ENCODE measurements at regions not wholly inside any gene's neighbourhood (a gene's known extent, or its start where the extent isn't known, plus 50 kb on each side); places are given as distances from the start of the nearest gene placed in this dataset.

- Mint-ChIP-seq H3K27me3 (ENCODE audit: insufficient read depth, low read depth, poor library complexity) (no peaks in the 10 kb centered on the region), H3K4me1 (peaks cover 3% of the 10 kb centered on the region; the same call in 1 of the 3 replicates), H3K36me3 (ENCODE audit: low read depth) (no peaks in the 10 kb centered on the region), H3K27ac (no peak overlapping the region), H3K9me3 (no peaks in the 10 kb centered on the region), H3K4me3 (no peak overlapping the region)
- Histone ChIP-seq H3K27ac (ENCODE audit: low read depth) (no peak overlapping the region), H3K27me3 (ENCODE audit: insufficient read depth) (no peaks in the 10 kb centered on the region), H4K20me1 (replicated peaks; ENCODE audit: insufficient read depth) (no peaks in the 10 kb centered on the region), H3K9me2 (ENCODE audit: insufficient read depth) (no peaks in the 10 kb centered on the region), H3K4me2 (no peak overlapping the region), H3K4me1 (ENCODE audit: insufficient read depth) (peaks cover 3% of the 10 kb centered on the region; the same call in 1 of the 2 replicates), H2AFZ (no peak overlapping the region), H3K79me2 (replicated peaks; ENCODE audit: insufficient read depth) (no peaks in the 10 kb centered on the region), H3F3A (replicated peaks; ENCODE audit: low read depth) (no peaks in the 10 kb centered on the region), H3K36me3 (ENCODE audit: insufficient read depth) (no peaks in the 10 kb centered on the region), H3K4me3 (no peak overlapping the region)
- DNase-seq (ENCODE audit: low spot score) (no peak), ATAC-seq (no peak)
- TF ChIP-seq STAT1 (IDR thresholded peaks at IDR 0.05; ENCODE audit: unreplicated experiment) (no peak), POLR2AphosphoS5 (IDR thresholded peaks at IDR 0.05; ENCODE audit: low read depth) (no peak), CTCF (conservative IDR thresholded peaks at IDR 0.05; ENCODE audit: low read depth in 2 of 2) (no peak), ETS1 (IDR thresholded peaks at IDR 0.05) (no peak), REST (IDR thresholded peaks at IDR 0.05; ENCODE audit: unreplicated experiment) (no peak), ZNF462 (CRISPR knock-in tag; IDR thresholded peaks at IDR 0.05) (no peak), ZNF114 (CRISPR knock-in tag; IDR thresholded peaks at IDR 0.05) (no peak), EZH2phosphoT487 (IDR thresholded peaks at IDR 0.05; ENCODE audit: unreplicated experiment) (no peak), ZNF331 (CRISPR knock-in tag; IDR thresholded peaks at IDR 0.05; ENCODE audit: low read depth) (no peak), JUNB (IDR thresholded peaks at IDR 0.05; ENCODE audit: unreplicated experiment) (no peak), EZH2 (IDR thresholded peaks at IDR 0.05; ENCODE audit: low read depth, unreplicated experiment) (no peak), NANOG (IDR thresholded peaks at IDR 0.05; ENCODE audit: borderline replicate concordance) (no peak), CREB1 (CRISPR knock-in tag; IDR thresholded peaks at IDR 0.05; ENCODE audit: low read depth) (no peak)
These were observed 132.6 kb upstream of the CEP162 start for GRCh38 chr6:84360039-84360438.
